ENCODE measurements at regions not wholly inside any gene's neighbourhood (a gene's known extent, or its start where the extent isn't known, plus 50 kb on each side); places are given as distances from the start of the nearest gene placed in this dataset.

DNA sequence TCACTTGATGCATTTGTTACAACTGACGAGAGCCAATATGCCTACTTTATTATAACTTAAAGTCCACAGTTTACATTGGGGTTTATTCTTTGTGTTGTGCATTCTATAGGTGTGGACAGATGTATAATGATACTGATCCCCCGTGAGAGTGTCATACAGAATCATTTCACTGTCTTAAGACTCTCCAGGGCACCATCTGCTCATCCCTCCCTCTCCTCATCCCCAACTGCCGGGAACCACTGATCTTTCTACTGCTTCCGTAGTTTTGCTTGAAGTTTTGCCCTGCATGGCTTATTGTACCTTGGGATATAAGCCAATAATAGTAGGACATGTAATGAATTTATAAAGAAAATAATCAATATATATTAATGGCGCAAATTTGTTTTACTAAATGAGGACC lies 137.8 kb upstream of the MSX1 start:
- TF ChIP-seq, protein P1, sequence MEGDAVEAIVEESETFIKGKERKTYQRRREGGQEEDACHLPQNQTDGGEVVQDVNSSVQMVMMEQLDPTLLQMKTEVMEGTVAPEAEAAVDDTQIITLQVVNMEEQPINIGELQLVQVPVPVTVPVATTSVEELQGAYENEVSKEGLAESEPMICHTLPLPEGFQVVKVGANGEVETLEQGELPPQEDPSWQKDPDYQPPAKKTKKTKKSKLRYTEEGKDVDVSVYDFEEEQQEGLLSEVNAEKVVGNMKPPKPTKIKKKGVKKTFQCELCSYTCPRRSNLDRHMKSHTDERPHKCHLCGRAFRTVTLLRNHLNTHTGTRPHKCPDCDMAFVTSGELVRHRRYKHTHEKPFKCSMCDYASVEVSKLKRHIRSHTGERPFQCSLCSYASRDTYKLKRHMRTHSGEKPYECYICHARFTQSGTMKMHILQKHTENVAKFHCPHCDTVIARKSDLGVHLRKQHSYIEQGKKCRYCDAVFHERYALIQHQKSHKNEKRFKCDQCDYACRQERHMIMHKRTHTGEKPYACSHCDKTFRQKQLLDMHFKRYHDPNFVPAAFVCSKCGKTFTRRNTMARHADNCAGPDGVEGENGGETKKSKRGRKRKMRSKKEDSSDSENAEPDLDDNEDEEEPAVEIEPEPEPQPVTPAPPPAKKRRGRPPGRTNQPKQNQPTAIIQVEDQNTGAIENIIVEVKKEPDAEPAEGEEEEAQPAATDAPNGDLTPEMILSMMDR (optimal IDR thresholded peaks at IDR 0.05 in 1 of 3, IDR thresholded peaks at IDR 0.05 in 1 of 3, conservative IDR thresholded peaks at IDR 0.05 in 1 of 3; ENCODE audit: extremely low read depth in 1 of 3, insufficient read depth in 2 of 3, low read length in 3 of 3): no peak
- TF ChIP-seq EZH2 (IDR thresholded peaks at IDR 0.05; ENCODE audit: low read length): no peak
- dilution Hi-C loops (cut with MboI; ENCODE audit: extremely low pct_ligation_motif_present, low sequenced_read_pairs): no loop called here
- H3K36me3 ChIP-seq (ENCODE audit: control insufficient read depth in 2 of 2, extremely low read depth in 1 of 2, insufficient read depth in 2 of 2, low read length in 2 of 2): no peaks in the 10 kb centered on the region

DNA sequence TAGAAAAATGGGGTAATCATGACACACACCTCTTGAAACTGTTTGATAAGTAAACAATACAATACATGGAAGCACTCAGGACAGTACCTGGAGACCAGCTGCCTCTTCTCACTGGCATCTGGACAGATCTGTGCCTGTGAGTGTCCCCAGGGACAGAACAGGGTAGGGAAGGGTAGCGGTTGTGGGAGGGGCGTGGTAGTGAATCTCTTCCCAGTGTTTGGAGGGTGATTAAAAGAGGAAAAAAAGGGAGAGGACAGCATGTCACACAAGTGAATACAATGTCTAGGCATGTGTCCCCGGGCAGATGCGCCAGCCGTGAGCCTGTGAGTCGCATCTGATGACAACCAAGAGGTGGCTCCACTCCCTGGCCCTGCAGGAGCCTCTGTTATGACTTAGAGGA lies 138.8 kb upstream of the MSX1 start:
- no peak overlapping the region for H3K27ac ChIP-seq (ENCODE audit: control insufficient read depth, insufficient read depth, low read length)
- TF ChIP-seq, protein P1 (optimal IDR thresholded peaks at IDR 0.05 in 1 of 3, IDR thresholded peaks at IDR 0.05 in 1 of 3, conservative IDR thresholded peaks at IDR 0.05 in 1 of 3; ENCODE audit: extremely low read depth in 1 of 3, insufficient read depth in 2 of 3, low read length in 3 of 3): no peak
- no peak for TF ChIP-seq EZH2 (IDR thresholded peaks at IDR 0.05; ENCODE audit: low read length)
- DNase-seq (ENCODE audit: low read depth, low spot score) (no peak), FAIRE-seq (no peak)
- H2AFZ ChIP-seq (ENCODE audit: control insufficient read depth, low read length): no peak overlapping the region
- peaks cover under 1% of the 10 kb centered on the region for H3K9me3 ChIP-seq (ENCODE audit: control insufficient read depth, low read depth, low read length)
- H3K79me2 ChIP-seq (ENCODE audit: control insufficient read depth, insufficient read depth, low read length): no peaks in the 10 kb centered on the region
- no peak overlapping the region for H3K4me2 ChIP-seq (ENCODE audit: control insufficient read depth, extremely low read depth, insufficient read depth, low read depth, low read length)
- H4K20me1 ChIP-seq (ENCODE audit: control insufficient read depth, extremely low read depth, insufficient read depth, low read length): no peaks in the 10 kb centered on the region
- no peaks in the 10 kb centered on the region for H3K27me3 ChIP-seq (ENCODE audit: control insufficient read depth, extremely low read depth, insufficient read depth, low read length)
- H3K9ac ChIP-seq (ENCODE audit: control insufficient read depth, extremely low read depth, insufficient read depth, low read length): no peak overlapping the region
- dilution Hi-C loops (cut with MboI; ENCODE audit: extremely low pct_ligation_motif_present, low sequenced_read_pairs): no loop called here
- H3K4me1 ChIP-seq (ENCODE audit: control insufficient read depth, extremely low read depth, insufficient read depth, low read length): no peaks in the 10 kb centered on the region
- no peaks in the 10 kb centered on the region for H3K36me3 ChIP-seq (ENCODE audit: control insufficient read depth in 2 of 2, extremely low read depth in 1 of 2, insufficient read depth in 2 of 2, low read length in 2 of 2)
- H3K4me3 ChIP-seq (ENCODE audit: control insufficient read depth in 2 of 3, extremely low read depth in 1 of 3, insufficient read depth in 2 of 3, low read depth in 1 of 3, low read length in 3 of 3): no peak overlapping the region
- no peaks in the 10 kb centered on the region for H3K9me1 ChIP-seq (ENCODE audit: control insufficient read depth, extremely low read depth, insufficient read depth, low read length)

More for the DNA sequence above, 137.8 kb upstream of the MSX1 start:
- FAIRE-seq (no peak), DNase-seq (ENCODE audit: low read depth, low spot score) (no peak)
- Histone ChIP-seq H3K4me1 (ENCODE audit: control insufficient read depth, extremely low read depth, insufficient read depth, low read length) (no peaks in the 10 kb centered on the region), H3K4me2 (ENCODE audit: control insufficient read depth, extremely low read depth, insufficient read depth, low read depth, low read length) (no peak overlapping the region), H3K9me1 (ENCODE audit: control insufficient read depth, extremely low read depth, insufficient read depth, low read length) (no peaks in the 10 kb centered on the region), H2AFZ (ENCODE audit: control insufficient read depth, low read length) (no peak overlapping the region), H3K27ac (ENCODE audit: control insufficient read depth, insufficient read depth, low read length) (no peak overlapping the region), H3K27me3 (ENCODE audit: control insufficient read depth, extremely low read depth, insufficient read depth, low read length) (no peaks in the 10 kb centered on the region), H4K20me1 (ENCODE audit: control insufficient read depth, extremely low read depth, insufficient read depth, low read length) (no peaks in the 10 kb centered on the region), H3K4me3 (ENCODE audit: control insufficient read depth in 2 of 3, extremely low read depth in 1 of 3, insufficient read depth in 2 of 3, low read depth in 1 of 3, low read length in 3 of 3) (no peak overlapping the region), H3K9me3 (ENCODE audit: control insufficient read depth, low read depth, low read length) (peaks cover 4% of the 10 kb centered on the region), H3K9ac (ENCODE audit: control insufficient read depth, extremely low read depth, insufficient read depth, low read length) (no peak overlapping the region), H3K79me2 (ENCODE audit: control insufficient read depth, insufficient read depth, low read length) (no peaks in the 10 kb centered on the region)
